ENCODE measurements at regions not wholly inside any gene's neighbourhood (a gene's known extent, or its start where the extent isn't known, plus 50 kb on each side); places are given as distances from the start of the nearest gene placed in this dataset.
"Not testable (repeated sequence)": the region's sequence is repeated elsewhere in the genome, so short reads cannot be mapped to it uniquely, and the experiment has no call there.

- no peak for DNase-seq
Observed at GRCh38 chr5:91315701-91316100, 67.4 kb downstream of the ARRDC3 start.

GRCh38 chr5:91313757-91314673 lies 69.1 kb downstream of the ARRDC3 start:
- DNase-seq = peak; percentile 63

GRCh38 chr5:91312698-91313097 lies 70.4 kb downstream of the ARRDC3 start:
- DNase-seq = no peak

GRCh38 chr5:91311697-91312501 lies 71.2 kb downstream of the ARRDC3 start:
- peak; percentile 41 for DNase-seq

- no peak for DNase-seq
Observed at GRCh38 chr5:91311168-91311696, 71.9 kb downstream of the ARRDC3 start.

- DNase-seq = not testable (repeated sequence)
Observed at GRCh38 chr5:91308157-91308556, 75.0 kb downstream of the ARRDC3 start.

GRCh38 chr5:91307048-91307447 lies 76.1 kb downstream of the ARRDC3 start:
- no peak for DNase-seq

GRCh38 chr5:91306497-91306896 lies 76.6 kb downstream of the ARRDC3 start:
- DNase-seq = no peak

GRCh38 chr5:91305640-91306039 lies 77.5 kb downstream of the ARRDC3 start:
- no peak for DNase-seq

GRCh38 chr5:91304015-91304414 lies 79.1 kb downstream of the ARRDC3 start:
- not testable (repeated sequence) for DNase-seq

- no peak for DNase-seq
Observed at GRCh38 chr5:91302958-91303357, 80.2 kb downstream of the ARRDC3 start.

- DNase-seq = no peak
Observed at GRCh38 chr5:91302305-91302704, 80.8 kb downstream of the ARRDC3 start.

GRCh38 chr5:91301106-91301846 lies 81.8 kb downstream of the ARRDC3 start:
- DNase-seq = no peak

GRCh38 chr5:91297994-91298393 lies 85.1 kb downstream of the ARRDC3 start:
- no peak for DNase-seq

GRCh38 chr5:91296674-91297143 lies 86.4 kb downstream of the ARRDC3 start:
- DNase-seq = no peak

GRCh38 chr5:91296102-91296501 lies 87.0 kb downstream of the ARRDC3 start:
- not testable (repeated sequence) for DNase-seq

GRCh38 chr5:91293131-91293530 lies 90.0 kb downstream of the ARRDC3 start:
- no peak for DNase-seq

GRCh38 chr5:91291628-91292569 lies 91.2 kb downstream of the ARRDC3 start:
- DNase-seq = no peak

- no peak for DNase-seq
Observed at GRCh38 chr5:91288118-91288916, 94.8 kb downstream of the ARRDC3 start.

- not testable (repeated sequence) for DNase-seq
Observed at GRCh38 chr5:91285062-91285461, 98.1 kb downstream of the ARRDC3 start.

- no peak for DNase-seq
Observed at GRCh38 chr5:91283899-91284298, 99.2 kb downstream of the ARRDC3 start.

All from 8988T (cell line).